ENCODE measurements at regions not wholly inside any gene's neighbourhood (a gene's known extent, or its start where the extent isn't known, plus 50 kb on each side); places are given as distances from the start of the nearest gene placed in this dataset.

DNA sequence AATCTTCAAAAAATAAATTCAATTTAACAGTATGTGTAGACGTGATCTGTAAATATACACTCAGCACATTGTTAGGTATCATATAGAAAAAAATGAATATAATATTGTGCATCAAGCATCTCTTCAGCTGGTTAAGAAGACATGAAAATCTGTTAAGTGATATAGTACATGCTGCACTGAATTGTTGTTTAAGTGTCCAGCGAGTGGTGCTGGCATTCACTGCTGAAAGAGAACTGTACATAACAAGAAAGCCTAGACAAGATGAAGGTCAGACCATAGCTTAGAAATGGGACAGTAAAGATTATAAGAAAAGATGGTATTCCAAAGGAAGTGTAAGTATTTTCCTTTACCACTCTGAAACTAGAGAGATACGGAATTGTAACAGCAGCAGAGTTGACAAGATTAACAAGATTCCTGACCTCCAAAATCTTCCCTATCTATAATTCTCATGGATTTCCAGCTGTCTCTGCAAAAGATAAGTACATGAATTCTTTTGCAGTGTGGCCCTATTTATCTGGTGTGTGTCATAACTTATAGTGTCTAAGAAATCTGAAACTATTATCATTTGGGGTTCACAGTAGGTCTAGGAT, 198.6 kb downstream of the FLRT2 start:
- no peak for DNase-seq (ENCODE audit: extremely low spot score)
- Histone ChIP-seq H3K9me3 (no peaks in the 10 kb centered on the region), H3K27me3 (no peaks in the 10 kb centered on the region), H3K27ac (replicated peaks in 1 of 4) (no peak overlapping the region), H3K4me1 (no peaks in the 10 kb centered on the region), H3K4me3 (no peak overlapping the region), H3K36me3 (no peaks in the 10 kb centered on the region)
- WGBS: 53% methylated on average over 3 of the region's 3 CpGs
- intact Hi-C loops (cut with DNase I): no loop called here
- TF ChIP-seq POLR2AphosphoS5 (IDR thresholded peaks at IDR 0.05): no peak
- TF ChIP-seq, protein P1, sequence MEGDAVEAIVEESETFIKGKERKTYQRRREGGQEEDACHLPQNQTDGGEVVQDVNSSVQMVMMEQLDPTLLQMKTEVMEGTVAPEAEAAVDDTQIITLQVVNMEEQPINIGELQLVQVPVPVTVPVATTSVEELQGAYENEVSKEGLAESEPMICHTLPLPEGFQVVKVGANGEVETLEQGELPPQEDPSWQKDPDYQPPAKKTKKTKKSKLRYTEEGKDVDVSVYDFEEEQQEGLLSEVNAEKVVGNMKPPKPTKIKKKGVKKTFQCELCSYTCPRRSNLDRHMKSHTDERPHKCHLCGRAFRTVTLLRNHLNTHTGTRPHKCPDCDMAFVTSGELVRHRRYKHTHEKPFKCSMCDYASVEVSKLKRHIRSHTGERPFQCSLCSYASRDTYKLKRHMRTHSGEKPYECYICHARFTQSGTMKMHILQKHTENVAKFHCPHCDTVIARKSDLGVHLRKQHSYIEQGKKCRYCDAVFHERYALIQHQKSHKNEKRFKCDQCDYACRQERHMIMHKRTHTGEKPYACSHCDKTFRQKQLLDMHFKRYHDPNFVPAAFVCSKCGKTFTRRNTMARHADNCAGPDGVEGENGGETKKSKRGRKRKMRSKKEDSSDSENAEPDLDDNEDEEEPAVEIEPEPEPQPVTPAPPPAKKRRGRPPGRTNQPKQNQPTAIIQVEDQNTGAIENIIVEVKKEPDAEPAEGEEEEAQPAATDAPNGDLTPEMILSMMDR (IDR thresholded peaks at IDR 0.05): no peak
- TF ChIP-seq POLR2A (IDR thresholded peaks at IDR 0.05; ENCODE audit: low read depth): no peak
- TF ChIP-seq EP300 (IDR thresholded peaks at IDR 0.05): no peak

DNA sequence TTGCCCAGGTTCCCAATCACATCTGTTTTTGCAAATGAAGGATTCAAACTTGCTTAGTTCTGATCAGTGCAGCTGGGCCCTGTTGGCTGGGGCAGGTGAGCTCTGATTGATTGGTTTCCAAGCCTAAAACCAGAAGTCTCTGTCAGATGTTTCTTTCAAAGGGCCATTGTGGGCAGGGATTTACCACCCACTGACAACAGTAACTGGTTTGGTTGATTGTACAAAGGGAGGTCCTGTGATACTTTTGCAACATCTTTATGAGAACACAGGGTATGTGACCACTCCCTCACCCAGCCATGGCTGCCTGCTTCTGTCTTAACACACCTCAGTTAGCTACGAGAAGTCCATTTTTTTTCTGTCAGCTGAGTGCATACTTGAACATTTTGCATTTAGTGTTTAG, 184.1 kb downstream of the FLRT2 start:
- TF ChIP-seq POLR2A (IDR thresholded peaks at IDR 0.05; ENCODE audit: low read depth): no peak
- TF ChIP-seq POLR2AphosphoS5 (IDR thresholded peaks at IDR 0.05): no peak
- TF ChIP-seq EP300 (IDR thresholded peaks at IDR 0.05): no peak
- TF ChIP-seq, protein P1 (IDR thresholded peaks at IDR 0.05): no peak
- Histone ChIP-seq H3K4me3 (no peak overlapping the region), H3K36me3 (no peaks in the 10 kb centered on the region), H3K27me3 (no peaks in the 10 kb centered on the region), H3K9me3 (peaks cover 0 to 7% (median 0%) of the 10 kb centered on the region in 4 donors), H3K27ac (replicated peaks in 1 of 4) (no peak overlapping the region), H3K4me1 (no peaks in the 10 kb centered on the region)
- intact Hi-C loops (cut with DNase I): no loop called here
- WGBS: 100% methylated on average over 1 of the region's 1 CpG
- no peak for DNase-seq (ENCODE audit: extremely low spot score)

DNA sequence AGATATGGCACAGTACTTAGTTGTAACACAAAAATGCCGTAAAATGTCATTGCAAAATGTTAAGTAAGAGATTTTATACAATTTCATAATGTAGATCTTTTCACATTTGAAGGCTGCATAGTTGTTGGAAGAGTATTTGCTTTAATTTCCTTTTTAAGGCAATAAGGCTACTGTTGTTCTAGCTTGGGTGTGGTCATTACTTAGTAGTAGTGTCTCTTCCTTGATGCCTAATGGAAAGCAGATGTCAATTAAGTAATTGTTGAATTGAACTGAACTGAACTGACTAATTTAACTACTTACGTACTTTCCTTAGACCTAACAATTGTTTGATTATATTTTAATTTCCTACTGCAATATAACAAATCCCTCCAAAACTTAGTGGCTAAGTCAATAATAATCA, 181.7 kb downstream of the FLRT2 start:
- no peaks in the 10 kb centered on the region for H3K9me3 ChIP-seq
- WGBS: 82% methylated on average over 2 of the region's 2 CpGs
- H3K27me3 ChIP-seq: no peaks in the 10 kb centered on the region
- H3K36me3 ChIP-seq: no peaks in the 10 kb centered on the region
- TF ChIP-seq, protein P1 (IDR thresholded peaks at IDR 0.05): no peak
- TF ChIP-seq POLR2AphosphoS5 (IDR thresholded peaks at IDR 0.05): no peak
- no peak for TF ChIP-seq POLR2A (IDR thresholded peaks at IDR 0.05; ENCODE audit: low read depth)
- no peak for TF ChIP-seq EP300 (IDR thresholded peaks at IDR 0.05)
- H3K27ac ChIP-seq (replicated peaks in 1 of 4): no peak overlapping the region
- no peaks in the 10 kb centered on the region for H3K4me1 ChIP-seq
- intact Hi-C loops (cut with DNase I): no loop called here
- no peak overlapping the region for H3K4me3 ChIP-seq
- DNase-seq (ENCODE audit: extremely low spot score): no peak
